Right renal pelvis (tissue), 4 donors: ENCODE measurements at regions not wholly inside any gene's neighbourhood (a gene's known extent, or its start where the extent isn't known, plus 50 kb on each side); places are given as distances from the start of the nearest gene placed in this dataset.

ENCODE experiments used
- DNase-seq, 4 donors: peaks; one replicate each; pipeline ENCODE4 v3.0.0-alpha.2; 2013; ENCODE audit warnings: low read depth in 4 of 4, low spot score in 3 of 4, missing footprints in 1 of 4

DNA sequence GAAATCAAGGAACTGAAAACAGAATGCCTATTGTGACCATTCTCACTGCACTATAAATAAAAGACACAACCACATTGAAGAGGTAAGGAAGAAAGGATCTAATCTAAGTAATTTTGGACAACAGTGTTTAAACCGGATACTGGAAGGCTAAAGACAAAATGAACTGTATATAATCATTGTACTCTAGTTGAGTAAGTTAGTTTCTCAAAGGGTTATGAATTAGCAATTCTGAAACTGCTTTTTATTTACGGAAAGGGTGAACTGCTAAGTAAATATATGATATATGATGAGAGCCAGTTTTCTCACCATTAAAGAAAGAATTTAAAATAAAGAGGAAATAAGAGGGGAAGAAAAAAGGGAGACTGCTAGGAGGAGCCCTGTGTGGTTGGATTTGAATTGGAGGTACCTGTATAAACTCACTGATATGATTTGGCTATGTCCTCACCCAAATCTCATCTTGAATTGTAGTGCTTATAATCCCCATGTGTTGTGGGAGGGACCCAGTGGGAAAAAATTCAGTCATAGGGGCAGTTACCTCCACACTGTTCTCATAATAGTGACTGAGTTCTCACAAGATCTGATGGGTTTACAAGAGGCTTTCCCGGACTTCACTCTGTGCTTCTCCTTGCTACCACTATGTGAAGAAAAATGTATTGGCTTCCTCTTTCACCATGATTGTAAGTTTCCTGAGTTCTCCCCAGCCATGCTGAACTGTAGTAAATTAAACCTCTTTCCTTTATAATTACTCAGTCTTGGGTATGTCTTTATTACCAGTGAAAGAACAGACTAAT is 607.7 kb downstream of the PYDC2 start:
- no peak for DNase-seq

DNA sequence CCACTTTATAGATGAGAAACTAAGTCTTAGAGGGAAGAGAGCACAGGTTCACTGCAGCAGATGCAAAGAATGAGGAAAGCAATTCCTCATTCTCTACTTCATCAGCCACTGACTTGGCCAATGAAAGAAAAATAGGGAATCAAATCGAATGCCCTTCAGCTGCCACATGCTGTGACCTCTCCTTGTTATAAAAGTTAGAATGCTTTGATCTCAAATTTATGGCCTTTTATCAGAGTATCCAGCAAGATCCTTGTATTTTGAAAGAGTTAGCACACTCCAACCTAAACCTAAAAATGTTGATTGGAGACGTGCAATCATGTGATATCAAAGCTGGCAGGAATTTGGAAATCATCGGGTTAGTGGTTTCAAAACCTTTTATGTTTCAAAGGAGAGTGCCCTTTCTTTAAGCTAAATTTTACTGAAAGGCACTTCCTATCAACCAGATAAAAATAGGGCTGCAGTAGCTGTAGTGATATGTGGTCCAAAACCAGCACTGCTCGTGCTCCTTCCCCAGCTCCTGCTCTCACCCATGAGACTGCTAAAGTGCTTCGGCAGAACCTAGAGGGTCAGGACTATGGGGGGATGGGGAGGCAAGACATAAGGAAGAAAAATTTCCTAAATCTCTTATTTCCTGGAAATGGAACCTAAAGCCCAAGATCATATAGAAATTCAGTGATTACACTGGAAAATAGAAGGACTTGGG is 617.0 kb downstream of the PYDC2 start:
- no peak for DNase-seq

DNA sequence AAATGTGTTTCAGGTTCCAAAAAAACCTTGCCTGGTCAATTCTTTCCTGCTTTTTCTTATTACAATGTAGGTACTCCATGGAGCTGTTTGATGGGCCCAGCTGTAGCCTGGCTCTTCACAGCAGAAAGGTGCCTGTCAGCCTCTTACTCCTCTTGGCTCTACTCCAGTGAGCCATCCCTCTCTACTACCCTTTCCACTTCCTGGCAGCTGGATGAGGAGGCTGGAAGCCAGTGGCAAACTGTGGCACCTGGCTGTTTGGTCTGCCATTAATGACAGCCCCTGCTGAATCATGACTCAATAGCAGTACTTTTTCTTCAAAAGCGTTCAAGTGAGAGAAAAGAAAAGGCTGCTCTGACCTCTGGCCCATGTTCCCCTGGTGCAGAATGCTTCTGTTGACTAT is 618.1 kb downstream of the PYDC2 start:
- no peak for DNase-seq

DNA sequence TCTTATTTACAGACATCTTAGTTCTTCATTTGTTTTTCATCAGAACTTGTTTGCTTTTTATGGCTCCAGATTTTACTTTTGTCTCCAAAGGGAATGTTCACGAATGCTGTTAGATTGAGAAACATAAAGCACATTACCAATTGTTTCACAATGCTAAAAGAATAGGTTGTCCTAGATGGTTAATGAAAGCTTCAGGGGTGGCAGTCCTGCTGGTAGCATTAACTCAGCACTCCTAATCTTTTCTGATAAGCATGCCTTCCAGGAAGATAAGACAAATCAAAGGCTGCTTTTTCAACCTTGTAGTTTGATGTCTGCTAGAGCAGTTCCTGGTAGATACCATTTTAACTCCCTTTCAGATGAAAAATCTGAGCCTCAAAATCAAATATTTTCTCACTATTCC is 619.4 kb downstream of the PYDC2 start:
- no peak for DNase-seq

DNA sequence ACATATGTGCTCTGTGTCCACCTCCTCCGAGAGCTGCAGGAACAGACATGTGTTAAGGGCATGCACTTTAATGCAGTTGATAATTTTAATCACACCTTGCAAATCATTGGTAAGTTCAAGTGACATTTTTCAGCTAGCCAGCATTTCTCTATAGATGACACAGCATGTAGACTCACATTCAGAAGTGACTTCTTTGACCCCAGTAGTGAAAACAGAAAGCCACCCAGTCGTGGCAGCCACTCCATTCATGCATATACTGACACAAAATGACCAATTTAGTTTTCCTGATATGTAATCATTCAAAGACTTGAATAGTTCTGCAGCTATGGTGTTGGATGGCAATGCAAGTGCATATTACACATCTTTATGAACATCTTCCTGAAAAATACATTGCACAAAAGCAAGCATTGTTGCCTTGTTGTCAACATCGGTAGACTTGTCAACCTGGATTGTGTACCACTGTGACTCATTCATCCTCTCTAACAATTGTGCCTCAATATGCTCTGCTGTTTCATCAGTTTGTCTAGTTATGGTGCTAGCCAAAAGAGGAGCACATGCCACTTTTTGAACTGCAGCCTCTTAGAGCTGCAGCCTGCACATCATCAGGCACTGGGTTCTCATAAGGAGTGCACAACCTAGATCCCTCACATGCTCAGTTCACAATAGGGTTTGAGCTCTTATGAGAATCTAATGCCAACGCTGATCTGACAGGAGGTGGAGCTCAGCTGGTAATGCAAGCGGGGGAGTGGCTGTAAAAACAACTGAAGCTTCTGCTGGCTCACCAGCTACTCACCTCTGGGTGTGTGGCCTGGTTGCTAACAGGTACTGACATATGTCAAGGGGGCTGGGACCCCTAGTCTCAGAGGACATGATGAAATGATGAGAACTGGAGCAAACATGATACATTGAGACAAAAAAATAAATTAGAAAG is 622.0 kb downstream of the PYDC2 start:
- no peak for DNase-seq
